ENCODE measurements at regions not wholly inside any gene's neighbourhood (a gene's known extent, or its start where the extent isn't known, plus 50 kb on each side); places are given as distances from the start of the nearest gene placed in this dataset.

GRCh38 chr2:220227266-220227920 is 600.0 kb downstream of the SLC4A3 start:
- Mint-ChIP-seq H3K4me3 (no peak overlapping the region), H3K4me1 (no peaks in the 10 kb centered on the region), H3K27ac (no peak overlapping the region), H3K36me3 (ENCODE audit: low read depth) (no peaks in the 10 kb centered on the region), H3K27me3 (no peaks in the 10 kb centered on the region), H3K9me3 (no peaks in the 10 kb centered on the region)
- POLR2A ChIA-PET: no interaction called here
- DNase-seq (no peak), ATAC-seq (ENCODE audit: low read depth) (no peak)
- CTCF ChIA-PET: no interaction called here
- intact Hi-C loops (cut with micrococcal nuclease): no loop called here
- TF ChIP-seq, protein P1, sequence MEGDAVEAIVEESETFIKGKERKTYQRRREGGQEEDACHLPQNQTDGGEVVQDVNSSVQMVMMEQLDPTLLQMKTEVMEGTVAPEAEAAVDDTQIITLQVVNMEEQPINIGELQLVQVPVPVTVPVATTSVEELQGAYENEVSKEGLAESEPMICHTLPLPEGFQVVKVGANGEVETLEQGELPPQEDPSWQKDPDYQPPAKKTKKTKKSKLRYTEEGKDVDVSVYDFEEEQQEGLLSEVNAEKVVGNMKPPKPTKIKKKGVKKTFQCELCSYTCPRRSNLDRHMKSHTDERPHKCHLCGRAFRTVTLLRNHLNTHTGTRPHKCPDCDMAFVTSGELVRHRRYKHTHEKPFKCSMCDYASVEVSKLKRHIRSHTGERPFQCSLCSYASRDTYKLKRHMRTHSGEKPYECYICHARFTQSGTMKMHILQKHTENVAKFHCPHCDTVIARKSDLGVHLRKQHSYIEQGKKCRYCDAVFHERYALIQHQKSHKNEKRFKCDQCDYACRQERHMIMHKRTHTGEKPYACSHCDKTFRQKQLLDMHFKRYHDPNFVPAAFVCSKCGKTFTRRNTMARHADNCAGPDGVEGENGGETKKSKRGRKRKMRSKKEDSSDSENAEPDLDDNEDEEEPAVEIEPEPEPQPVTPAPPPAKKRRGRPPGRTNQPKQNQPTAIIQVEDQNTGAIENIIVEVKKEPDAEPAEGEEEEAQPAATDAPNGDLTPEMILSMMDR (IDR thresholded peaks at IDR 0.05): no peak

- no peaks in the 10 kb centered on the region for H3K9me3 Mint-ChIP-seq
- H3K4me1 Mint-ChIP-seq: no peaks in the 10 kb centered on the region
- intact Hi-C loops (cut with micrococcal nuclease): no loop called here
- no peak overlapping the region for H3K4me3 Mint-ChIP-seq
- CTCF ChIA-PET: no interaction called here
- H3K27me3 Mint-ChIP-seq: no peaks in the 10 kb centered on the region
- POLR2A ChIA-PET: no interaction called here
- no peak for DNase-seq
- no peak for ATAC-seq (ENCODE audit: low read depth)
- no peaks in the 10 kb centered on the region for H3K36me3 Mint-ChIP-seq (ENCODE audit: low read depth)
- TF ChIP-seq, protein P1 (IDR thresholded peaks at IDR 0.05): no peak
- no peak overlapping the region for H3K27ac Mint-ChIP-seq
Observed at GRCh38 chr2:220228310-220229006, 601.0 kb downstream of the SLC4A3 start.

GRCh38 chr2:220240641-220241040 is 613.2 kb downstream of the SLC4A3 start:
- H3K9me3 Mint-ChIP-seq: peaks cover 5% of the 10 kb centered on the region
- H3K27me3 Mint-ChIP-seq: no peaks in the 10 kb centered on the region
- CTCF ChIA-PET: no interaction called here
- TF ChIP-seq, protein P1 (IDR thresholded peaks at IDR 0.05): no peak
- ATAC-seq (ENCODE audit: low read depth) (no peak), DNase-seq (no peak)
- no peaks in the 10 kb centered on the region for H3K4me1 Mint-ChIP-seq
- POLR2A ChIA-PET: no interaction called here
- no peaks in the 10 kb centered on the region for H3K36me3 Mint-ChIP-seq (ENCODE audit: low read depth)
- no peak overlapping the region for H3K27ac Mint-ChIP-seq
- H3K4me3 Mint-ChIP-seq: no peak overlapping the region
- intact Hi-C loops (cut with micrococcal nuclease): no loop called here

- Mint-ChIP-seq H3K9me3 (no peaks in the 10 kb centered on the region), H3K27me3 (no peaks in the 10 kb centered on the region), H3K4me3 (no peak overlapping the region), H3K4me1 (no peaks in the 10 kb centered on the region), H3K36me3 (ENCODE audit: low read depth) (no peaks in the 10 kb centered on the region), H3K27ac (no peak overlapping the region)
- TF ChIP-seq, protein P1 (IDR thresholded peaks at IDR 0.05): no peak
- CTCF ChIA-PET: no interaction called here
- POLR2A ChIA-PET: no interaction called here
- no peak for ATAC-seq (ENCODE audit: low read depth)
- intact Hi-C loops (cut with micrococcal nuclease): no loop called here
- DNase-seq: no peak
Observed at GRCh38 chr2:220241423-220241822, 614.0 kb downstream of the SLC4A3 start.

DNA sequence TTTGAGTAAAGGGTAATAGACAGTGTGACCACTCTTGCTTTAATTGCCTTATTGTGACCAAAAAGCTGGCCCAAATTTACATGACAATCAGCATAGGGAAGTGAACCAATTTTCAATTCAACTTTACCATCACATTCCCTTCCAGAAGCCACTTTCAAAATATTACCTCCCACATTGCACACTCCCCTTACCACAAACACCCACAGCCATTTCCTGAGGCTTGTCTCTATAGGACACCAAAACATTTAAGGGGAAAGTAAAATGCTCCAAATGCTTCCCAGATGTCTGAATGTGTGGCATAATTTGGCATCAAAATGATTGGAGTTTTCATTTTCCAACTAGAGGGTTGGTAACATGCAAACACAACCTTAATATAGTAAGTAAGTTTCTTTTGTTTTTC is 616.1 kb downstream of the SLC4A3 start:
- ChIA-PET CTCF (no interaction called here), POLR2A (no interaction called here)
- Mint-ChIP-seq H3K27ac (no peak overlapping the region), H3K36me3 (ENCODE audit: low read depth) (no peaks in the 10 kb centered on the region), H3K4me3 (no peak overlapping the region), H3K9me3 (peaks cover 2% of the 10 kb centered on the region), H3K4me1 (no peaks in the 10 kb centered on the region), H3K27me3 (no peaks in the 10 kb centered on the region)
- intact Hi-C loops (cut with micrococcal nuclease): no loop called here
- no peak for DNase-seq
- no peak for ATAC-seq (ENCODE audit: low read depth)
- TF ChIP-seq, protein P1 (IDR thresholded peaks at IDR 0.05): no peak
